ENCODE measurements at regions not wholly inside any gene's neighbourhood (a gene's known extent, or its start where the extent isn't known, plus 50 kb on each side); places are given as distances from the start of the nearest gene placed in this dataset.

- Mint-ChIP-seq H3K27me3 (no peaks in the 10 kb centered on the region), H3K9me3 (peaks cover 1% of the 10 kb centered on the region), H3K36me3 (no peaks in the 10 kb centered on the region), H3K4me1 (no peaks in the 10 kb centered on the region), H3K4me3 (no peak overlapping the region), H3K27ac (no peak overlapping the region)
- no peak for ATAC-seq (ENCODE audit: low read depth)
- DNase-seq, result no peak
- POLR2A ChIA-PET, result no interaction called here
Observed at GRCh38 chr11:122451911-122452310, 203.6 kb upstream of the UBASH3B start.

- Mint-ChIP-seq H3K27ac (no peak overlapping the region), H3K4me1 (no peaks in the 10 kb centered on the region), H3K36me3 (no peaks in the 10 kb centered on the region), H3K4me3 (no peak overlapping the region), H3K27me3 (peaks cover 17% of the 10 kb centered on the region), H3K9me3 (no peaks in the 10 kb centered on the region)
- ATAC-seq (ENCODE audit: low read depth) (no peak), DNase-seq (no peak)
- POLR2A ChIA-PET, result no interaction called here
Observed at GRCh38 chr11:122441666-122442035, 213.9 kb upstream of the UBASH3B start.

GRCh38 chr11:122440811-122441665 is 214.5 kb upstream of the UBASH3B start:
- H3K27ac Mint-ChIP-seq, result no peak overlapping the region
- no peaks in the 10 kb centered on the region for H3K4me1 Mint-ChIP-seq
- peaks cover 17% of the 10 kb centered on the region for H3K27me3 Mint-ChIP-seq
- no peaks in the 10 kb centered on the region for H3K9me3 Mint-ChIP-seq
- DNase-seq, result no peak
- H3K36me3 Mint-ChIP-seq, result no peaks in the 10 kb centered on the region
- no peak for ATAC-seq (ENCODE audit: low read depth)
- POLR2A ChIA-PET, result no interaction called here
- H3K4me3 Mint-ChIP-seq, result no peak overlapping the region

GRCh38 chr11:122439866-122440810 is 215.4 kb upstream of the UBASH3B start:
- DNase-seq, result no peak
- Mint-ChIP-seq H3K27ac (no peak overlapping the region), H3K4me3 (no peak overlapping the region), H3K36me3 (no peaks in the 10 kb centered on the region), H3K4me1 (no peaks in the 10 kb centered on the region), H3K27me3 (peaks cover 17% of the 10 kb centered on the region), H3K9me3 (no peaks in the 10 kb centered on the region)
- no peak for ATAC-seq (ENCODE audit: low read depth)
- POLR2A ChIA-PET, result no interaction called here

DNA sequence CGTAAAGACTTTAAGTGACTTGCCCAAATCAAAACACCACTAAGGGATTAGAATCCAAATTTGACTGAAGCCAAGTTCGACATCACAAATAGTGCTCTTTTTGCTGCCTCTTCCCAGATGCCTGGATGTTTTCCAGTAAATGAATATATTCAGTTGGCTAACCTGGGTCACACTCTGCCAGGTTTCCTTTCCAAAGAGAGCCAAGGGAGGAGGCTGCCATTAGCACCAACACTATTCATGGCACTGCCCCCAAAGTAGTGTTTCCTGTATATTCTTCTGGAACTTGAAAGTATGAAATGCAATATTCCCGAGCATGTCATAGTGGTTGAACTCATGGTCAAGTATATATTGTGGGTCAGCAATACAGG is 219.3 kb upstream of the UBASH3B start:
- H3K27ac Mint-ChIP-seq, result no peak overlapping the region
- no peaks in the 10 kb centered on the region for H3K36me3 Mint-ChIP-seq
- POLR2A ChIA-PET, result no interaction called here
- no peaks in the 10 kb centered on the region for H3K9me3 Mint-ChIP-seq
- ATAC-seq (ENCODE audit: low read depth) (no peak), DNase-seq (no peak)
- peaks cover 21% of the 10 kb centered on the region for H3K27me3 Mint-ChIP-seq
- no peaks in the 10 kb centered on the region for H3K4me1 Mint-ChIP-seq
- no peak overlapping the region for H3K4me3 Mint-ChIP-seq

DNA sequence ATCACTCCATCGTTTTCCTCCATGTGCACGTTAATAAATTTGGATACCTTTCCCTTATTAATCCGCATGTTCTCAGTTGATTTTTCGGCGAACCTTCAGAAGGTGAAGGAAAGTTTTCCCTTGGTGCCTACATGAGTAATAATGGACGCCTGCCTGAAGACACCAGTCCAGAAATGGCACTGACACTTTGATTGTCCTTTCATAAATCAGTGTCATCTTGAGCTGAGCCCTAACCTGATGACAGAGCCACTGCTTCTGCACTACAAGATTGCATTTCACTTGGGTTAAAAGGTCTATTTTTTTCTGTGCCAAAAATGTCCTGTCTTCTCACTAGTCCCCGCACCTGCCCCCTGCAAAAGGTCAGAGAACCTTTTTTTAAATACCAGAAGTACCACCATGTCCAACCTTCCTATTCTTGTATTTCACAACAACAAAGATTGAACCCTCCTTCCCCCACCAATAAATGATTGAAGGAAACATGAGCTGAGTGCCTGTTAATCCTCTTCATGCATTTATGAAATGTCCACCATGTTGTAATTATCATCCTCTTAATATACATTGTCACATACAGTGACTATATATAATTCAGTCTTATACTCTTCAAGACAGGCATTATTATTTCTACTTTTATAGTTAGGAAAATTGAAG is 219.9 kb upstream of the UBASH3B start:
- ATAC-seq (ENCODE audit: low read depth) (no peak), DNase-seq (no peak)
- H3K27me3 Mint-ChIP-seq, result peaks cover 21% of the 10 kb centered on the region
- no peaks in the 10 kb centered on the region for H3K9me3 Mint-ChIP-seq
- H3K36me3 Mint-ChIP-seq, result no peaks in the 10 kb centered on the region
- POLR2A ChIA-PET, result no interaction called here
- H3K27ac Mint-ChIP-seq, result no peak overlapping the region
- H3K4me3 Mint-ChIP-seq, result no peak overlapping the region
- no peaks in the 10 kb centered on the region for H3K4me1 Mint-ChIP-seq

DNA sequence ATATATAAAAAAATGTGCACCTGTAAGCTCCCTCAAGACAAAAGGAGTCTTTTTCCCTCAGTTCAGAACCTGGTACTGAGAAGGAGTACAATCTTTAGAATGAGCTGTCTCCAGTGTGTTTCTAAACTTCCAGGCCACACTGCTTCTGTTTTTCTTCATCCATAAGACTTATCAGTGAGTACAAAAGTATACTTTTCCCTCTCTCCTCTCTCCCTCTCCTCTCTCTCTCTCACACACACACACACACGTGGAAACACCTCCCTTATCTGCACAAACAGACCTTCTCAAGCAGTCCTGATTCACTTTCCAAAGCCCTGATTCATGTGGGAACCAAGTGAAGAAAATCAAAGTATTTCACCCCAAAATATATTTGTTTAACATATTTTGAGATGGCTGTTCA is 220.7 kb upstream of the UBASH3B start:
- POLR2A ChIA-PET, result no interaction called here
- H3K4me3 Mint-ChIP-seq, result no peak overlapping the region
- no peaks in the 10 kb centered on the region for H3K4me1 Mint-ChIP-seq
- peaks cover 15% of the 10 kb centered on the region for H3K27me3 Mint-ChIP-seq
- no peak for DNase-seq
- no peak for ATAC-seq (ENCODE audit: low read depth)
- no peaks in the 10 kb centered on the region for H3K36me3 Mint-ChIP-seq
- no peaks in the 10 kb centered on the region for H3K9me3 Mint-ChIP-seq
- no peak overlapping the region for H3K27ac Mint-ChIP-seq

- Mint-ChIP-seq H3K4me1 (no peaks in the 10 kb centered on the region), H3K4me3 (no peak overlapping the region), H3K9me3 (no peaks in the 10 kb centered on the region), H3K27ac (no peak overlapping the region), H3K27me3 (peaks cover 4% of the 10 kb centered on the region), H3K36me3 (no peaks in the 10 kb centered on the region)
- DNase-seq, result no peak
- no peak for ATAC-seq (ENCODE audit: low read depth)
- POLR2A ChIA-PET, result no interaction called here
Observed at GRCh38 chr11:122430490-122430889, 225.0 kb upstream of the UBASH3B start.

GRCh38 chr11:122426073-122426472 is 229.4 kb upstream of the UBASH3B start:
- no peaks in the 10 kb centered on the region for H3K27me3 Mint-ChIP-seq
- ATAC-seq (ENCODE audit: low read depth), result no peak
- no peaks in the 10 kb centered on the region for H3K9me3 Mint-ChIP-seq
- H3K27ac Mint-ChIP-seq, result no peak overlapping the region
- no peak for DNase-seq
- H3K4me1 Mint-ChIP-seq, result no peaks in the 10 kb centered on the region
- H3K4me3 Mint-ChIP-seq, result no peak overlapping the region
- POLR2A ChIA-PET, result no interaction called here
- H3K36me3 Mint-ChIP-seq, result no peaks in the 10 kb centered on the region

DNA sequence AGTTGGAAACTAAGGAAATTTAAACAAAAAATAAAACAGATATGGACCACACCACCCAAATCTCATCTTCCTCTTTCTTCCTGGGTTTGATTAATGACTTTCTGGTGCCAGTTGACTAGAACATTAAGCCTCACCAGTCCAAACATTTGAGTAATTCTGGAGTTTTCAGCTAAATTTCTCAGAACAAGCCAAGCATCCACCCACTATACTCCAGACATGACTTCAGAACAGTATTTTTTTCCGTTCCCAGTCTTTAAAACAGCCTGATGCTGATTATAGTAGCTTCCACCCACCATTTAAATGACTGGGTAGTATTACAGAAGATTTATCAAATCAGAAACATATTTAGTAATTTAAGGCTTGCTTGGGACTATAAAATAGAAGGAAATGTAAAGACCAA is 230.9 kb upstream of the UBASH3B start:
- H3K36me3 Mint-ChIP-seq, result no peaks in the 10 kb centered on the region
- no peaks in the 10 kb centered on the region for H3K9me3 Mint-ChIP-seq
- ATAC-seq (ENCODE audit: low read depth) (no peak), DNase-seq (no peak)
- H3K27me3 Mint-ChIP-seq, result no peaks in the 10 kb centered on the region
- H3K4me3 Mint-ChIP-seq, result no peak overlapping the region
- no peaks in the 10 kb centered on the region for H3K4me1 Mint-ChIP-seq
- no peak overlapping the region for H3K27ac Mint-ChIP-seq
- POLR2A ChIA-PET, result no interaction called here

GRCh38 chr11:122423886-122424285 is 231.6 kb upstream of the UBASH3B start:
- no peak overlapping the region for H3K4me3 Mint-ChIP-seq
- no peaks in the 10 kb centered on the region for H3K27me3 Mint-ChIP-seq
- ATAC-seq (ENCODE audit: low read depth), result no peak
- no peak overlapping the region for H3K27ac Mint-ChIP-seq
- no peaks in the 10 kb centered on the region for H3K36me3 Mint-ChIP-seq
- H3K4me1 Mint-ChIP-seq, result no peaks in the 10 kb centered on the region
- DNase-seq, result no peak
- H3K9me3 Mint-ChIP-seq, result no peaks in the 10 kb centered on the region
- POLR2A ChIA-PET, result no interaction called here

GRCh38 chr11:122423273-122423672 is 232.2 kb upstream of the UBASH3B start:
- H3K27ac Mint-ChIP-seq, result no peak overlapping the region
- H3K4me1 Mint-ChIP-seq, result no peaks in the 10 kb centered on the region
- no peaks in the 10 kb centered on the region for H3K36me3 Mint-ChIP-seq
- no peaks in the 10 kb centered on the region for H3K9me3 Mint-ChIP-seq
- DNase-seq, result no peak
- H3K4me3 Mint-ChIP-seq, result no peak overlapping the region
- no peaks in the 10 kb centered on the region for H3K27me3 Mint-ChIP-seq
- POLR2A ChIA-PET, result no interaction called here
- no peak for ATAC-seq (ENCODE audit: low read depth)

DNA sequence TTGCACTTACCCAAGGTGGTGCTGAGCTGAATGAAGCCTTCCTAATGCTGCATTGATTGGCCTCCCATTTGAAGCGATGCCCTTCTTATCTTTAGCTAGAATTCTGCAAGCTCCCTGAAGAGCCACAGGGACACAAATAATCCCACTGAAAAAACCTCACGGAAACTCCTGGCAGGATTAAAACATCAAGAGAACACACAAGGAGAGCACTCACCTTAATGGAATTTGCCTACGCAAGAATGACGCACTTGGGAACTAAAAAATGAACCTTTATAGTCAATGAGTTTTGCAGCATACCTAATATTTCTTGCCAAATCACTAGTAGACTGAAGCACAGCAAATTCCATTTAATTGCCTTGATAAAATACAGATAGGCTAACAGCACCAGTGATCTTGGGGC is 232.8 kb upstream of the UBASH3B start:
- H3K36me3 Mint-ChIP-seq, result no peaks in the 10 kb centered on the region
- POLR2A ChIA-PET, result no interaction called here
- no peak overlapping the region for H3K4me3 Mint-ChIP-seq
- no peak overlapping the region for H3K27ac Mint-ChIP-seq
- H3K9me3 Mint-ChIP-seq, result no peaks in the 10 kb centered on the region
- ATAC-seq (ENCODE audit: low read depth) (no peak), DNase-seq (no peak)
- H3K4me1 Mint-ChIP-seq, result no peaks in the 10 kb centered on the region
- H3K27me3 Mint-ChIP-seq, result no peaks in the 10 kb centered on the region

DNA sequence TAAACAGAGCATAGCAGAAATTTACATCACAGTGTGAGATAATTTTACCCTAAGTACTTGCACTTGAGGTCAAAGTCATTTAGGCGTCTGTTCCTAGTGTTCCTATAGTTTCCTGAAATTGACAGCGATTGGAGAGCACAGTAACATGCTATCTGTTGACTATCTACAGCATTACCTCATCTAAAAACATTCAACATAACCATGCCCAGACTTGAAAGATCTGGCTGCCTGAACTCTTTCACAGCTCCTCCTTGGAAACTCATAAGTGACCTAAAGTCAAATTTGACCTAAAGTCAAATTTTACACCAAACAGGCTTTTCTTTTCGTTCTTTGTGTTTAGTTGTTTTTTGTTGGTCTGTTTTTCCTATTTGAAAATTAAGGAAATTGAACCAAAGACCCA is 233.8 kb upstream of the UBASH3B start:
- ATAC-seq (ENCODE audit: low read depth) (no peak), DNase-seq (no peak)
- Mint-ChIP-seq H3K27ac (no peak overlapping the region), H3K27me3 (no peaks in the 10 kb centered on the region), H3K4me1 (no peaks in the 10 kb centered on the region), H3K36me3 (no peaks in the 10 kb centered on the region), H3K4me3 (no peak overlapping the region), H3K9me3 (no peaks in the 10 kb centered on the region)
- POLR2A ChIA-PET, result no interaction called here
